Cerebellar cortex (tissue), 1 donor: ENCODE measurements at regions not wholly inside any gene's neighbourhood (a gene's known extent, or its start where the extent isn't known, plus 50 kb on each side); places are given as distances from the start of the nearest gene placed in this dataset.

ENCODE experiments used
- DNase-seq: peaks from one replicate; pipeline ENCODE4 v3.0.0-alpha.2; 2015; ENCODE audit warnings: low spot score

GRCh38 chr2:20150110-20150706 is 74.7 kb downstream of the SDC1 start:
- no peak for DNase-seq

- DNase-seq = no peak
Measured at GRCh38 chr2:20149703-20150030, 75.3 kb downstream of the SDC1 start.

GRCh38 chr2:20148923-20149702 is 75.8 kb downstream of the SDC1 start:
- peak; percentile 36 for DNase-seq

GRCh38 chr2:20148426-20148922 is 76.5 kb downstream of the SDC1 start:
- DNase-seq = no peak

DNA sequence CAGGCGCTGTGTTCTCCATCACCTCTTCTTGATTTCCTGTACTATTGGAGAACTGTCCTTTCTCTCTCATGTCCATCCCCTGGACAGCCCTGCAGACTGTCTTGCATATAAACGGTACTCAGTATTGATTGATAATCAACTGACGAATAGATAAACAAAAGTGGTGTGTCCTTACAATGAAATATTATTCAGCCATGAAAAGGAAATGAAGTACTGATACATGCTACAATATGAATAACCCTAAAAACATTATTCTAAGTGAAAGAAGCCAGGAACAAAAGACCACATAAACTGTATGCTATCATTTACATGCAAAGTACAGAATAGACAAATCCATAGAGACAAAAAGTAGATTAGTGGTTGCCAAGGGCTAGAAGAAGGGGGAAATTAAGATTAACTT is 77.6 kb downstream of the SDC1 start:
- no peak for DNase-seq

DNA sequence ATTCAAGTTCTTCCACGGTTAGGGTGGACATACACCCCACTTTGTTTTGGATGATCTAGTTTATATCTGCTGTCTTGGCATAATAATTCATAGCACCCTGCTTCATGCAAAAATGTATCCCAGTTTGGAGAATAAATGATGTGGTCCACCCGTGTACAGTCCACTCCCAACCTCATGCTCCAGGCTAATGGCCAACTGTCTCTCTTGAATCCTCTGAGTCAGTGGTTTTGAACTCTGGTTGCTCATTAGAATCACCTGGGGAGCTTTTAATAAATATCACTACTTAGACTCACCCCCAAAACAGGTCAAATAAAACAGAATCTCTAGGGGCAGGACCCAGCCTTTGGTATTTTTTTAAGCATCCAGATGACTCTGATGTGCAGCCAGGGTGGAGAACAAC is 78.5 kb downstream of the SDC1 start:
- no peak for DNase-seq

GRCh38 chr2:20145497-20146193 is 79.3 kb downstream of the SDC1 start:
- DNase-seq = no peak

GRCh38 chr2:20144861-20145260 is 80.1 kb downstream of the SDC1 start:
- no peak for DNase-seq

- no peak for DNase-seq
Measured at GRCh38 chr2:20144196-20144595, 80.7 kb downstream of the SDC1 start.

DNA sequence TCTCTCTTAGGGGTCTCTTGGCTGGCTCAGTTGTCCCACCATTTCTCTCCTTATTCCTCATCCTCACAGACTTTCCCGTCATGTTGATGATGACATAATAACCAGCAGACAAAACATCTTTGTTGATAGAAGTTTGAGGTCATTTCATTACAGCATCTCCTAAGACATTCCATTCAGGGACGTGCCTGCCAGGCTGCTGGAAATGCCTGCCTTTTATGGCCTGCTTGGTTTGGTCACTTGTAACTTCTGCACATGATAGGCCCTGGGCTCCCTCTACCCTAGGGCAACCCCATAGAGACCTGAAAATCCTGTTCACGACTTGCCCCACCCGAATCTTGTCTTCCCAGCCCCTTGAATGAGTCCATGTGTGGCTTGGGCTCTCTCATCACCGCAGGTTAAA is 81.7 kb downstream of the SDC1 start:
- DNase-seq = no peak

DNA sequence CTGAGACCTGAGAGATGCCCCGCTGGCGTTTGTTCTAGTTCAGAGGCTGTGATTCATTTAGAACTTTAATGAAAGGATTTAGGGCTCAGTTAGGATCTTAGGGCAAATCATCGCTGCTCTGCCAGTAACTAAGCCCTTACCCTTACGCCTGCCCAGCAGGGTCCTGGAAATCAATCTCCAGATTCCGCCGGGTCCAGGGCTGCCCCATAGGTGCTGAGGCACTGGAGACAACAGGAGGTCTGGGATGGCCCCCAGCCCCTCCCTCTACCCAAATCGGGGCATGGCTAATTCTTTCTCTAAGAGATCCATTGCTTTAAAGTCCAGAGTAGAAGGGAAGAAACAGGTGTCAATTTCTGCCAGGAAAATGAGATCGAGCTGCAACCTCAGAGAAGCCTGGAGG is 83.1 kb downstream of the SDC1 start:
- DNase-seq = no peak

DNA sequence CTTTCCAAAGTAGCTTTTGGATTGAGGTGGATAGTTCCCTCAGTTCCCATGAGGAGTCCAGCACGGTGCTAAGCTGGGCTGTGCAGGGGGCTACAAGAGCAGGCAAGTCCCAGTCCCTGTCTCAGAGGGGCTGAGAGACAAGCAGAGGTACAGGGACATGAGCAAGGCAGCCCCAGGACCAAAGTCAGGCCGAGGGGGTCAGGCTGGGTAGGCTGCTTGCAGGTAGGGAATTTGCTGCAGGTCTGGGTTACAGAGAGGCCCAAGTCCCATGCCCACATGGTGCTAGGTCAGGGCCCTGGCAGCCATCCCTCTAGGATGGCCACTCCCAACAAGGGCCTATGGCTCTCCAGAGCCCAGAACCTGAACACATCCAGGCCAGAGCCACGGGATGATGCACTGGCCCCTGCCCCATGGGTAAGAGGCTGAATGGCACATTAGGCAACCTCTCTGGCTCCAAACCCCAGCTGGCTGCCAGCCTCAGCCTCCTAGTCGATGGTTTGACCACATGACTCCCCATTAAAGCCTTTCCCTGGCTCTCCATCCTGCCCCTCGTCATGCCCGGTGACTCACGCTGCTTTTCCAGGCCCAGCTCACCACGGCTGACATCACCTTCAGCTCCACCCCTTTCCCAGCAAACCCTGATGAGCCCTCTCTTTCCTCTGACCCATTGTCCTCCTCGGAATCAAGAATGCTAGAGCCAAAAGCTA is 83.7 kb downstream of the SDC1 start:
- no peak for DNase-seq

DNA sequence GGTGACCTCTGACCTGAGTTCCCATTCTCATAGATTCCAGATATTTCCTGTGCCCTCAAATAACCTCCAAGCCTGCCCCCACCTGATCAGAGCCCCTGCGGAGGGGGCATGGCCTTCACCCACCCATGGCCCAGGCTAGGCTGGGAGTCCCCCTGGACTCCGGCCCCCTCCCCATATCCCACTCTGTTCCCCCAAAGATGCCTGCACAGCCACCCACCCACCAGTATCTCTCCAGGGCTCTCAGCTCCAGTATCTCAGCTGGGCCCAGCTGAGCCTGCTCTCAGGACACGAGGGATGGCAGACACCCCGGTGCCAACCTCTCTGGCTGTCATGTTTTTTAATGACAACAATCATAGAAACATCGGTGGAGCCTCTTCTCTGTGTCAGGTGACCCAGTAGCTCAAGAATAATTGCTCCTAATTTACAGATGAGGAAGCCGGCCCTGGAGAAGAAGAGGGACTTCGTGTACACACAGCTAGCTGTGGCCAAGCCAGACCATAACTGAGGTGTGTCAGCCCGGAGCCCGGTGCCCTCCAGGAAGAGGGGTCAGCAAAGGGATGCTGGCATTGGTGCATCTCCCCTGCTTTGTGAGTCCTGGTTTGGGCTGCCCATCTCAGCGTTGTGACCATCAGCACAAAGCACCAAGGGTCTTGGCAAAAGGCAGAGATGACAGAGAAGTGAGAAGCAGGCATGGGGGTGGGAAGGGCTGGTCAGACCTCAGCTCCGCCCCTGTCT is 84.4 kb downstream of the SDC1 start:
- no peak for DNase-seq

GRCh38 chr2:20139407-20140172 is 85.3 kb downstream of the SDC1 start:
- no peak for DNase-seq

GRCh38 chr2:20138696-20139095 is 86.2 kb downstream of the SDC1 start:
- DNase-seq = no peak

DNA sequence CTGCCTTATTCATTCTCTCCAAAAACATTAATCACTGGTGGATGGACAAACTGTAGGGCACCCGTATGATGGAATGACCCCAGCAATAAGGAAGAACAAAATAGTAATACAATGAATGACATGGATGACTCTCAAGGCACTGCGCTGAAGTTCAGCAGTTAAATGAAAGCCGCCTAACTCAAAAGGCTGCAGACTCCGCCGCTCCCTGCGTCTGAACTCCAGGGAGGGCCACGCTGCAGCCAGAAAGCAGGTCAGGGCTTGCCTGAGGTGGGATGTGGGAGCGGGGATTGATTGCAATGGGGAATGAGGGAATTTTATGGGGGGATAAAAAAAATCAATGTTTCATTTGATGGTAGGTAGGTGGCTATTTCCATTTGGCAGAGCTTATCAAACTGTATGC is 86.5 kb upstream of the LAPTM4A start:
- DNase-seq = no peak

DNA sequence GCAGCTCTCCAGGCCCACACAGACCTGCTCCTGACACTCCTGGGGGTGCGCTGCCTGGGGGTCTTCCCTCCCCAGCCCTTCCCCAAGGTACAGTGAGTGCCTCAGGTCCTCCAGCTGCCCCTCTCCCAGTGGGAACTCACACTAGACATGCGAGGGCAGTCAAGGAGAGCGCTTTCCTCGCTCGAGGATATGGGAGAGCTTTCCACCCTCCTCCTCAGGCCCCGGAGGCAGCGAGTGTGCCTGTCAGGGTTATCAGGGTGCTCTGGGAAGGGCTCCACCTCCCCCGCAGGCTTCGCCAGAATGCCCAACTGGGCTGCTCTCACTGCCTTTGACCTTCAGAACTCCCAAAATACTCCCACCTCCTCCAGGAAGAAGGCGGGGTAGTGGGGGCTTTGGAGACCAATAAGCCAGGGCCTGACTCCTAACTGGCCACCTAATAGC is 85.7 kb upstream of the LAPTM4A start:
- DNase-seq = no peak

- no peak for DNase-seq
Measured at GRCh38 chr2:20136149-20136548, 84.7 kb upstream of the LAPTM4A start.

- peak; percentile 27 for DNase-seq
Measured at GRCh38 chr2:20135631-20136050, 84.2 kb upstream of the LAPTM4A start.

DNA sequence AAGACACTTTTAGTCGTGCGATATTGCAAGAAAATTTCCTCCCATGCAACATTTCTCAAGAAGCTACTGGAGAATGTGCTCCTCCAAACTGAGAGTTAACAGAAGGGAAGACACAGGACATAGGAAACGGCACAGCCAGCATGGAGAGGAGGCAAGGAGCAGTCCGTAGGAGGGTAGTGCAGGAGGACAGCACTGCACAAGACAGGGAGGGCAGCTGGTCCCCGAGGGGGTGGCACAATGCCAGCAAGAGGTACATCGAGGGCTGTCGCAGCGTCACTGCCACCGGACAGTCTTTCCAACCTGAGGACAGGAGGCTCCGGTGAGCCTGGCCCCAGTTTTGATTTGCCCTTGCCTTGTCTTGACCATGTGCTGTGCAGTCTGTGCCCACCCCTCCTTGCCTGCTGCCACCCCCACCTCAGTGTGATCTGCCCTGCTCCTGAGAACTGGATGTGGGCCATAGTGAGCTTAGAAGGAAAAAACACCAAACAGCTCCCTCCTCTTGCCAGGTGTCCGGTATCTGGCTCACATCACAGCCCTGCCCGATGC is 81.6 kb upstream of the LAPTM4A start:
- no peak for DNase-seq
